ENCODE measurements at regions not wholly inside any gene's neighbourhood (a gene's known extent, or its start where the extent isn't known, plus 50 kb on each side); places are given as distances from the start of the nearest gene placed in this dataset.

DNA sequence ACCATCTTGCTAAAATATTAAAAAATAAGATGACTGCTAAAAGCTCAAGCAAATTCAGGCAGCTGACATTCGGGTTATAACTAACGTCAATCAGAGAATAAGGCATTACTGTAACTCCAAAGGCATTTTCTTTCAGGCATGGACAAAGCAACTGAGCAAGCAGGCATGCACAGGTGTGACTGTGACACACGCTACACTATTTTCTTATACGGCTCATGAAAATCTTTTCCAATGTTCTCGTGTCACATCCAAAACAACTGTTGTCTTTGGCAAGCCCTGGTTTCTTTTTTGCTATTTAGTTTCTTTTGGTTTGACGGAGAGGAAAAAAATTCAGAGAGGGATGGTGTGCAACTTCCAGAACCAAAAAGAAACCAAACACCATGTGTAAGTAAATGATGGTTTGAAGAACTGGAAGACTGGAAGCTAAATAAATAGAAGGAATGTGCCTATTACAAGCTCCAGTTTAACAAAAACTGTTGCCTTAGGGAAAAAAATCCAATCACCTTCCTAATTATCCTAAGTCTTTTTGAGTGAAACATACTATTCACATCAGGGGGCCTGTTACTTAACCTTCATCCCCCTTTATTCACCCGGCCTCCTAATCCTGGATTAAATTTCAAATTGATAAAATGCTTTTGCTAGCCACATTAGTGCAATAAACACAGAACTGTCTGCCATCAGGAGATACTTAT is 277.6 kb downstream of the PSAT1 start:
- Histone ChIP-seq H3K36me3 (ENCODE audit: insufficient read depth) (no peaks in the 10 kb centered on the region), H3K9ac (no peak overlapping the region), H3K4me2 (no peak overlapping the region), H3K27me3 (ENCODE audit: insufficient read depth, low read depth) (no peaks in the 10 kb centered on the region), H3K4me3 (IDR thresholded peaks at IDR 0.05; ENCODE audit: insufficient read depth, low read depth, low read length) (no peak overlapping the region), H3K4me1 (ENCODE audit: low read depth, poor library complexity, severe bottlenecking) (no peaks in the 10 kb centered on the region), H2AFZ (ENCODE audit: low read depth) (no peak overlapping the region), H4K20me1 (ENCODE audit: insufficient read depth) (no peaks in the 10 kb centered on the region), H3K27ac (no peak overlapping the region), H3K79me2 (ENCODE audit: insufficient read depth, low read depth) (no peaks in the 10 kb centered on the region)
- TF ChIP-seq, protein P1, sequence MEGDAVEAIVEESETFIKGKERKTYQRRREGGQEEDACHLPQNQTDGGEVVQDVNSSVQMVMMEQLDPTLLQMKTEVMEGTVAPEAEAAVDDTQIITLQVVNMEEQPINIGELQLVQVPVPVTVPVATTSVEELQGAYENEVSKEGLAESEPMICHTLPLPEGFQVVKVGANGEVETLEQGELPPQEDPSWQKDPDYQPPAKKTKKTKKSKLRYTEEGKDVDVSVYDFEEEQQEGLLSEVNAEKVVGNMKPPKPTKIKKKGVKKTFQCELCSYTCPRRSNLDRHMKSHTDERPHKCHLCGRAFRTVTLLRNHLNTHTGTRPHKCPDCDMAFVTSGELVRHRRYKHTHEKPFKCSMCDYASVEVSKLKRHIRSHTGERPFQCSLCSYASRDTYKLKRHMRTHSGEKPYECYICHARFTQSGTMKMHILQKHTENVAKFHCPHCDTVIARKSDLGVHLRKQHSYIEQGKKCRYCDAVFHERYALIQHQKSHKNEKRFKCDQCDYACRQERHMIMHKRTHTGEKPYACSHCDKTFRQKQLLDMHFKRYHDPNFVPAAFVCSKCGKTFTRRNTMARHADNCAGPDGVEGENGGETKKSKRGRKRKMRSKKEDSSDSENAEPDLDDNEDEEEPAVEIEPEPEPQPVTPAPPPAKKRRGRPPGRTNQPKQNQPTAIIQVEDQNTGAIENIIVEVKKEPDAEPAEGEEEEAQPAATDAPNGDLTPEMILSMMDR (conservative IDR thresholded peaks at IDR 0.05; ENCODE audit: low read depth, low read length): no peak

- Histone ChIP-seq H3K4me1 (ENCODE audit: low read depth, poor library complexity, severe bottlenecking) (no peaks in the 10 kb centered on the region), H2AFZ (ENCODE audit: low read depth) (no peak overlapping the region), H3K27me3 (ENCODE audit: insufficient read depth, low read depth) (no peaks in the 10 kb centered on the region), H3K79me2 (ENCODE audit: insufficient read depth, low read depth) (no peaks in the 10 kb centered on the region), H3K36me3 (ENCODE audit: insufficient read depth) (no peaks in the 10 kb centered on the region), H3K27ac (no peak overlapping the region), H4K20me1 (ENCODE audit: insufficient read depth) (no peaks in the 10 kb centered on the region), H3K4me2 (no peak overlapping the region), H3K9ac (no peak overlapping the region), H3K4me3 (IDR thresholded peaks at IDR 0.05; ENCODE audit: insufficient read depth, low read depth, low read length) (no peak overlapping the region)
- TF ChIP-seq, protein P1 (conservative IDR thresholded peaks at IDR 0.05; ENCODE audit: low read depth, low read length): no peak
These were observed 278.2 kb downstream of the PSAT1 start for GRCh38 chr9:78575081-78575480.

- H3K4me2 ChIP-seq: no peak overlapping the region
- no peaks in the 10 kb centered on the region for H3K36me3 ChIP-seq (ENCODE audit: insufficient read depth)
- H3K4me1 ChIP-seq (ENCODE audit: low read depth, poor library complexity, severe bottlenecking): no peaks in the 10 kb centered on the region
- no peak overlapping the region for H3K4me3 ChIP-seq (IDR thresholded peaks at IDR 0.05; ENCODE audit: insufficient read depth, low read depth, low read length)
- no peak overlapping the region for H3K9ac ChIP-seq
- no peaks in the 10 kb centered on the region for H4K20me1 ChIP-seq (ENCODE audit: insufficient read depth)
- no peak overlapping the region for H2AFZ ChIP-seq (ENCODE audit: low read depth)
- H3K27me3 ChIP-seq (ENCODE audit: insufficient read depth, low read depth): no peaks in the 10 kb centered on the region
- TF ChIP-seq, protein P1 (conservative IDR thresholded peaks at IDR 0.05; ENCODE audit: low read depth, low read length): no peak
- H3K79me2 ChIP-seq (ENCODE audit: insufficient read depth, low read depth): no peaks in the 10 kb centered on the region
- H3K27ac ChIP-seq: no peak overlapping the region
These were observed 278.8 kb downstream of the PSAT1 start for GRCh38 chr9:78575771-78576170.

DNA sequence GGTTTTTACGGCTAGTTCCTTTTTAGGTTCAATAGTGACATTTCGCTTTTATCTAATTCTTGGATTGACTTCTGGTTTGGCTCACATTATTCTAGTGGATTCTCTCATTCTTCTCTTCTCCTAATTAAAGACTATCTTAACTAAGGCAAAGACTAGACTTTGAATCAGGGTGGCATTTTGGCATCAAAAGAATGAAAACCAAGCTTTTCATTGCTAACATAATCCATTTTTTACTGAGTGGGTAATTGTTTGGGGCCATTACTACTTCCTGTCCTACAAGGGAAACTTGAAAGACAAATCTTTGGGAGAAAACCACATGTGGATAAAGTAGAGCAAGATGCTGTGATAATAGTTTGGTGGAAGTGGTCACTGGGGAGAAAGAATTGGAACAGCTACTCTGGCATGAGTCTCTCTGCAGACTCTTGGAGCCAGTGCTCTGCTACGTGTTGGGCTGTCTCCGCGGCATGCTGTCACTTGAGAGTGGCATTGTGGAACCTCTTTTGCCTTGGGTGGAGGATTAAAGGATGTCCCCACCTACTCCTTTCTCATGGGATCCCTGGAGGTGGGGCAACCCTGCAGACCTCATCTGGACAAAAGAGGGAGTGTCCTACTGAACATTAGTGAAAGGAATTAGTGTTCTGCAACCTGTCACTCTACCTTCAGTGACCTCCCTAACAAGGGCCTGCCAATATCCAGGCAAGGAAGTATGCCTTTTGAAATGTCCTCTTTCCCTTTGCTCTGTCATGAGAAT is 280.4 kb downstream of the PSAT1 start:
- H3K4me2 ChIP-seq: no peak overlapping the region
- no peak overlapping the region for H3K9ac ChIP-seq
- no peak overlapping the region for H3K4me3 ChIP-seq (IDR thresholded peaks at IDR 0.05; ENCODE audit: insufficient read depth, low read depth, low read length)
- no peak overlapping the region for H2AFZ ChIP-seq (ENCODE audit: low read depth)
- no peaks in the 10 kb centered on the region for H3K27me3 ChIP-seq (ENCODE audit: insufficient read depth, low read depth)
- H3K36me3 ChIP-seq (ENCODE audit: insufficient read depth): no peaks in the 10 kb centered on the region
- H3K4me1 ChIP-seq (ENCODE audit: low read depth, poor library complexity, severe bottlenecking): no peaks in the 10 kb centered on the region
- no peak overlapping the region for H3K27ac ChIP-seq
- no peaks in the 10 kb centered on the region for H3K79me2 ChIP-seq (ENCODE audit: insufficient read depth, low read depth)
- H4K20me1 ChIP-seq (ENCODE audit: insufficient read depth): no peaks in the 10 kb centered on the region
- TF ChIP-seq, protein P1 (conservative IDR thresholded peaks at IDR 0.05; ENCODE audit: low read depth, low read length): no peak

Data from KMS-11 (cell line).